Liver (tissue), 3 donors: ENCODE measurements at regions not wholly inside any gene's neighbourhood (a gene's known extent, or its start where the extent isn't known, plus 50 kb on each side); places are given as distances from the start of the nearest gene placed in this dataset.
A peak's percentile ranks its signal among the peaks of the same experiment; 100 is the strongest.

Experiments used
- EGR1 ChIP-seq, 2 donors: IDR thresholded peaks; 2 replicates each; pipeline ENCODE4 v1.6.1; 2016 to 2018; ENCODE audit warnings: antibody characterized with exemption in 2 of 2, low read depth in 2 of 2
- GABPA ChIP-seq, 2 donors: IDR thresholded peaks in 1 of 2; conservative IDR thresholded peaks in 1 of 2; 2 replicates each; pipeline ENCODE4 v1.6.1; 2016; ENCODE audit warnings: antibody characterized with exemption in 2 of 2, mild to moderate bottlenecking in 1 of 2, moderate library complexity in 1 of 2
- HNF4G ChIP-seq: IDR thresholded peaks from 2 replicates; pipeline ENCODE4 v1.6.1; 2016; ENCODE audit warnings: antibody characterized with exemption
- JUND ChIP-seq, 2 donors: IDR thresholded peaks; 2 replicates each; pipeline ENCODE4 v1.6.1; 2016; ENCODE audit warnings: antibody characterized with exemption in 2 of 2
- MAX ChIP-seq: IDR thresholded peaks from 2 replicates; pipeline ENCODE4 v1.6.1; 2016; ENCODE audit warnings: antibody characterized with exemption
- RAD21 ChIP-seq, 2 donors: IDR thresholded peaks; 2 replicates each; pipeline ENCODE4 v1.6.1; 2016; ENCODE audit warnings: antibody characterized with exemption in 2 of 2, mild to moderate bottlenecking in 2 of 2
- REST ChIP-seq: IDR thresholded peaks from 2 replicates; pipeline ENCODE4 v1.6.1; 2016; ENCODE audit warnings: antibody characterized with exemption, mild to moderate bottlenecking
- TAF1 ChIP-seq: conservative IDR thresholded peaks from 2 replicates; pipeline ENCODE4 v1.6.1; 2016; ENCODE audit warnings: antibody characterized with exemption, mild to moderate bottlenecking
- YY1 ChIP-seq: IDR thresholded peaks from 2 replicates; pipeline ENCODE4 v1.6.1; 2016; ENCODE audit warnings: antibody characterized with exemption, mild to moderate bottlenecking
- TF ChIP-seq, protein P1 (sequence below): fragments of 150-350 bp; IDR thresholded peaks from 2 replicates; pipeline ENCODE4 v1.5.1; 2017; ENCODE audit warnings: improper control_type of control experiment, low read depth, low read length; ENCODE audit not compliant: missing input control
- TF ChIP-seq, protein P2 (sequence below): IDR thresholded peaks from 2 replicates; pipeline ENCODE4 v1.6.1; 2016; ENCODE audit warnings: antibody characterized with exemption
- donor health status: healthy.
- donor health status: healthy.

- TF ChIP-seq, protein P1, sequence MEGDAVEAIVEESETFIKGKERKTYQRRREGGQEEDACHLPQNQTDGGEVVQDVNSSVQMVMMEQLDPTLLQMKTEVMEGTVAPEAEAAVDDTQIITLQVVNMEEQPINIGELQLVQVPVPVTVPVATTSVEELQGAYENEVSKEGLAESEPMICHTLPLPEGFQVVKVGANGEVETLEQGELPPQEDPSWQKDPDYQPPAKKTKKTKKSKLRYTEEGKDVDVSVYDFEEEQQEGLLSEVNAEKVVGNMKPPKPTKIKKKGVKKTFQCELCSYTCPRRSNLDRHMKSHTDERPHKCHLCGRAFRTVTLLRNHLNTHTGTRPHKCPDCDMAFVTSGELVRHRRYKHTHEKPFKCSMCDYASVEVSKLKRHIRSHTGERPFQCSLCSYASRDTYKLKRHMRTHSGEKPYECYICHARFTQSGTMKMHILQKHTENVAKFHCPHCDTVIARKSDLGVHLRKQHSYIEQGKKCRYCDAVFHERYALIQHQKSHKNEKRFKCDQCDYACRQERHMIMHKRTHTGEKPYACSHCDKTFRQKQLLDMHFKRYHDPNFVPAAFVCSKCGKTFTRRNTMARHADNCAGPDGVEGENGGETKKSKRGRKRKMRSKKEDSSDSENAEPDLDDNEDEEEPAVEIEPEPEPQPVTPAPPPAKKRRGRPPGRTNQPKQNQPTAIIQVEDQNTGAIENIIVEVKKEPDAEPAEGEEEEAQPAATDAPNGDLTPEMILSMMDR: no peak
- peak; percentile 92 for TF ChIP-seq REST
- TF ChIP-seq RAD21 (IDR thresholded peaks at IDR 0.05): no peak
- TF ChIP-seq TAF1: no peak
- TF ChIP-seq HNF4G: no peak
- no peak for TF ChIP-seq MAX
- TF ChIP-seq, protein P2, sequence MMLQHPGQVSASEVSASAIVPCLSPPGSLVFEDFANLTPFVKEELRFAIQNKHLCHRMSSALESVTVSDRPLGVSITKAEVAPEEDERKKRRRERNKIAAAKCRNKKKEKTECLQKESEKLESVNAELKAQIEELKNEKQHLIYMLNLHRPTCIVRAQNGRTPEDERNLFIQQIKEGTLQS: no peak
- no peak for TF ChIP-seq YY1
- no peak for TF ChIP-seq GABPA (IDR thresholded peaks at IDR 0.05 in 1 of 2, conservative IDR thresholded peaks at IDR 0.05 in 1 of 2)
- no peak for TF ChIP-seq EGR1 (IDR thresholded peaks at IDR 0.05; ENCODE audit: low read depth in 2 of 2)
- TF ChIP-seq JUND (IDR thresholded peaks at IDR 0.05): no peak
Observed at GRCh38 chr10:83199374-83199773, 939.9 kb upstream of the GHITM start.
